AG09309 (cell line): ENCODE measurements at regions not wholly inside any gene's neighbourhood (a gene's known extent, or its start where the extent isn't known, plus 50 kb on each side); places are given as distances from the start of the nearest gene placed in this dataset.
"Not testable (repeated sequence)": the region's sequence is repeated elsewhere in the genome, so short reads cannot be mapped to it uniquely, and the experiment has no call there.

ENCODE experiments used
- DNase-seq: peaks from one replicate; pipeline ENCODE4 v3.0.0-alpha.2; 2010; ENCODE audit warnings: low read depth
- H3K4me3 ChIP-seq: 2 replicates; pipeline ENCODE4 v1.5.1; 2011; ENCODE audit warnings: mild to moderate bottlenecking, low read depth, low read length, moderate library complexity; ENCODE audit not compliant: control insufficient read depth
- TF ChIP-seq, protein P1 (sequence below): IDR thresholded peaks from 2 replicates; pipeline ENCODE4 v1.5.1; 2011; ENCODE audit warnings: mild to moderate bottlenecking, low read depth, low read length, inconsistent platforms; ENCODE audit not compliant: insufficient read depth, control insufficient read depth; ENCODE audit errors: missing control alignments

DNA sequence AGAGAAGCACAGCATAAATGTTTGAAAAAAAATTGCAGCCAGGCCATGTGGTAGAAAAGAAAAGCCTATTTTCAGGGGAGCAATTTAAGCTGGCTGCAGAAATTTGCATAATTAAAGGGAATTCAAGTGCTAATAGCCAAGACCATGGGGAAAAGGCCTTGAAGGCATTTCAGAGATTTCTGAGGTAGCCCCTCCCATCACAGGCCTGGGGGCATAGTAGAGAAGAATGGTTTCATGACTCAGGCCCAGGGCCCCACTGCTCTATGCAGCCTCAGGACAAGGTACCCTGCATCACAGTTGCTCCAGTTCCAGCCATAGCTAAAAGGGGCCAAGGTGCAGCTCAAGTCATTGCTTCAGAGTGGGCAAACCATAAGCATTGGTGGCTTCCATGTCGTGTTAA, 1416.0 kb downstream of the EFNA5 start:
- DNase-seq = no peak
- TF ChIP-seq, protein P1, sequence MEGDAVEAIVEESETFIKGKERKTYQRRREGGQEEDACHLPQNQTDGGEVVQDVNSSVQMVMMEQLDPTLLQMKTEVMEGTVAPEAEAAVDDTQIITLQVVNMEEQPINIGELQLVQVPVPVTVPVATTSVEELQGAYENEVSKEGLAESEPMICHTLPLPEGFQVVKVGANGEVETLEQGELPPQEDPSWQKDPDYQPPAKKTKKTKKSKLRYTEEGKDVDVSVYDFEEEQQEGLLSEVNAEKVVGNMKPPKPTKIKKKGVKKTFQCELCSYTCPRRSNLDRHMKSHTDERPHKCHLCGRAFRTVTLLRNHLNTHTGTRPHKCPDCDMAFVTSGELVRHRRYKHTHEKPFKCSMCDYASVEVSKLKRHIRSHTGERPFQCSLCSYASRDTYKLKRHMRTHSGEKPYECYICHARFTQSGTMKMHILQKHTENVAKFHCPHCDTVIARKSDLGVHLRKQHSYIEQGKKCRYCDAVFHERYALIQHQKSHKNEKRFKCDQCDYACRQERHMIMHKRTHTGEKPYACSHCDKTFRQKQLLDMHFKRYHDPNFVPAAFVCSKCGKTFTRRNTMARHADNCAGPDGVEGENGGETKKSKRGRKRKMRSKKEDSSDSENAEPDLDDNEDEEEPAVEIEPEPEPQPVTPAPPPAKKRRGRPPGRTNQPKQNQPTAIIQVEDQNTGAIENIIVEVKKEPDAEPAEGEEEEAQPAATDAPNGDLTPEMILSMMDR = no peak

DNA sequence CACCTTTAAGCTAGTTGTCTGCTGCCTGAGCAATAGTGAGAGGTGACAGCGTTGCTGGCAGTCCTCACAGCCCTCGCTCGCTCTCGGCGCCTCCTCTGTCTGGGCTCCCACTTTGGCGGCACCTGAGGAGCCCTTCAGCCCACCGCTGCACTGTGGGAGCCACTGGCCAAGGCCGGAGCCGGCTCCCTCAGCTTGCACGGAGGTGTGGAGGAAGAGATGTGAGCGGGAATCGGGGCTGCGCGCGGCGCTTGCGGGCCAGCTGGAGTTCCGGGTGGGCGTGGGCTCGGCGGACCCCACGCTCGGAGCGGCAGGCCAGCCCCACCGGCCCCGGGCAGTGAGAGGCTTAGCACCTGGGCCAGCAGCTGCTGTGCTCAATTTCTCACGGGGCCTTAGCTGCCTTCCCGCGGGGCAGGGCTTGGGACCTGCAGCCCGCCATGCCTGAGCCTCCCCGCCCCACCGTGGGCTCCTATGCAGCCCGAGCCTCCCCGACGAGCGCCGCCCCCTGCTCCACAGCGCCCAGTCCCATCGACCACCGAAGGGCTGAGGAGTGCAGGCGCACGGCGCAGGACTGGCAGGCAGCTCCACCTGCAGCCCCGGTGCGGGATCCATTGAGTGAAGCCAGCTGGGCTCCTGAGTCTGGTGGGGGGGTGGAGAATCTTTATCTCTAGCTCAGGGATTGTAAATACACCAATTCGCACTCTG, 1424.5 kb downstream of the EFNA5 start:
- DNase-seq, H3K4me3 ChIP-seq: not testable (repeated sequence)

More for the DNA sequence above, 1416.0 kb downstream of the EFNA5 start:
- H3K4me3 ChIP-seq = no peak overlapping the region

DNA sequence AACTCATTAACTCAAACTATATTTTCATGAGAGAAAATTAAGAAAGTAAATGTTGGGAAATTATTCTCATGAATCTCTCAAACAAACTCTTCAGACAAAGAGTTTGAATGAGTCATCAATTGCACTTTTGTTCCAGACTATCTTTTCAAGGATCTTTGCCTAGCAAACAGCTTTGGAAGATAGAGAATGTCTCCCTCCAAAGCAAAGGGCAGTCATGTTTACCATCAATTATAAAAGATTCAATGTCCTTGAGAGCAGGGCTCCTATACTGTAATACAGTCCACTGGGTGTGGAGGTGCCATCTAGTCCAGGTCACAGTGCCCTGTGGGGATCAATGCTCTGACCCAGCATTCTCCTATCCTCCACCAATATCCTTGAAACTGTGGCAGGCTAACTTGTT, 1429.3 kb downstream of the EFNA5 start:
- TF ChIP-seq, protein P1 = no peak
- no peak overlapping the region for H3K4me3 ChIP-seq
- no peak for DNase-seq

DNA sequence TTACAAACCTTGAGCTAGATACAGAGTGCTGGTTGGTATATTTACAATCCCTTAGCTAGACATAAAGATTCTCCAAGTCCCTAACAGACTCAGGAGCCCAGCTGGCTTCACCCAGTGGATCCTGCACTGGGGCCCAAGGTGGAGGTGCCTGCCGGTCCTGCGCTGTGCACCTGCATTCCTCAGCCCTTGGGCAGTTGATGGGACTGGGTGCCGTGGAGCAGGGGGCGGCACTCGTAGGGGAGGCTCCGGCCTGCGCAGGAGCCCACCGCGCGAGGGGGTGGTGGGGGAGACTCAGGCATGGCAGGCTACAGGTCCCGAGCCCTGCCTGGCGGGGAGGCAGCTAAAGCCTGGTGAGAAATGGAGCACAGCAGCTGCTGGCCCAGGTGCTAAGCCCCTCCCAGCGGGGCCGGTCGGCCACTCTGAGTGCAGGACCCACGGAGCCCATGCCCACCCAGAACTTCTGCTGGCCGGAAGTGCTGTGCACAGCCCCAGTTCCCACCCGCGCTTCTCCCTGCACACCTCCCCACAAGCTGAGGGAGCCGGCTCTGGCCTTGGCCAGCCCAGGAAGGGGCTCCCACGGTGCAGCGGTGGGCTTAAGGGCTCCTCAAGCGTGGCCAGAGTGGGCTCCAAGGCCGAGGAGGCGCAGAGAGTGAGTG, 1464.7 kb downstream of the EFNA5 start:
- TF ChIP-seq, protein P1 = no peak
- no peak for DNase-seq
- no peak overlapping the region for H3K4me3 ChIP-seq

DNA sequence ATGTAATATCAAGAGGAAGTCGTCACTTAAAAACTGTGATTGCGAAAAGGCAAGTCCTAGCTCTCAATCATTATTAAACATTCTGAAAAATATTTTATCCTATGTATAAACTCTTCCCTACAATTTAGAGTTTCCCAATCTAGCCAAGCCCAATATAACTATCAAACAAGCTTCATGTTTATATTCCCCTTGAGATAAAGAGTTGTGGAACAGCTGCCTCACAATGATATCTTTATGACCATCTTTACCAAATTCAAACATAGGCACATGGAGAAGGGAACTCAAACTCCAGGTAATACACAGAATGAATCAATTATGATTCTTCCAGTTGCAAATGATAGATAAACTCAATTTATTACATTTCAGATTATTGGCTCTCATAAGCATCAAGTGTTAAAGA, 1468.7 kb downstream of the EFNA5 start:
- DNase-seq = no peak
- H3K4me3 ChIP-seq = no peak overlapping the region
- TF ChIP-seq, protein P1 = no peak

DNA sequence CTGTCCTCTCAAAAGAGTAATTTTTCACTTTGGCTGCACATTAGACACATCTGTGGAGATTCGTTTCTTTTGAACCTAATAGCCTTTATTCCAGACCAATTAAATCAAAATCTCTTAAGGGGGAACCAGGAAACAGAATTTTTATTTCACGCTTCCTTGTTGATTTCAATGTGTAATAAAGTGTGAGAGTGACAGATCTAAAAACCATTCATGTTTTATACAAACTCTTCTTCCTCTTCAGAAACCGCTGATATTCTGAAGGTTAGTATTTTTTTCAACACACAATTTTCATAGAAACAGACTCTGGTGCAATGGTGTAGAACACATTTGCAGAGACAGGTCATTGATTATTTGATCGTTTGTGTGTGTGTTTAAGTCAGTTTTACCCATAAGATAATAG, 1469.8 kb downstream of the EFNA5 start:
- no peak overlapping the region for H3K4me3 ChIP-seq
- DNase-seq = no peak
- TF ChIP-seq, protein P1 = no peak

DNA sequence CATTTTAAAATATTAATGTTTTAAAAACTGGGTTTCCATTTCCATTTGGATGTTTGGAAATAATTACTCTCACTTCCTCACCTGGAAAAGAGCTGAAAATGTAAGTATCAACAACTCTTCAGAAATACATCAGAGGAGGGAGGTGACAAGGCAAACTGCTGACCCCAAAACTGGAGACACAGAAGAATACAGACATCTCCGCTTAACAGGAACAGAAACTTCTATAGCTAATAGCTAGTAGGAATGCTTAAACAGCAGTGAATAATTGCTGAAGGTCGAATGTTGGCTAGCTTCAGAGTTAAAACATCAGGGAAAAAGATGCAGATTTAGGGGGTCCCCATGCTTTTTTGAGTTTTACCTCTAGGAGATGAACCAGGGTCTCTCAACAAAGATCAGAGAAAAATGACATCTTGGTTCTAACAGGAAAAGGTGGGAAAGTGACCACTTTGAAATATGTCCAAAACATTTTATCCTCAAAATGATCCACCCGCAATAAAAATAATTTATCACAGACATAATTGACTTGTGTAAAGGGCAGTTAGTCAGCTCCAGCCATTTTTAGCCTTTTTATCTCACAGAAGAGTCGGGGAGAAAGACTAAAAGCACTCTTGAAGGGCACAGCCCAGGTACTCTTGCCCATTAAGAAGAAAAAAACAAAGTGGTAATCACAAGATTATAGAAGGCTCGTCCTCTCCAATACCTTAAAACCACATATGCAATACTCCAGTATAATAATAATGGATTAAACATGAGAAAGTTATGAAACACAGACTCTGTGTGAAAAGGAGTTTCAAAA, 1474.9 kb downstream of the EFNA5 start:
- DNase-seq = no peak

More for the DNA sequence above, 1474.9 kb downstream of the EFNA5 start:
- H3K4me3 ChIP-seq = no peak overlapping the region
- TF ChIP-seq, protein P1 = no peak
